Fibroblast of lung (primary cell): ENCODE measurements at regions not wholly inside any gene's neighbourhood (a gene's known extent, or its start where the extent isn't known, plus 50 kb on each side); places are given as distances from the start of the nearest gene placed in this dataset.

Experiments
- DNase-seq, 2 donors: peaks; one replicate each; pipeline versions ENCODE4 v3.0.0 to v3.0.0-alpha.2; 2010; ENCODE audit warnings: low read depth in 2 of 2
- H2AFZ ChIP-seq: 2 replicates; pipeline ENCODE4 v1.5.1; 2012; ENCODE audit warnings: low read length, control low read depth, inconsistent platforms
- H3K27ac ChIP-seq: 2 replicates; pipeline ENCODE4 v1.5.1; 2011; ENCODE audit warnings: low read length, control low read depth; ENCODE audit not compliant: insufficient read depth
- H3K27me3 ChIP-seq: 2 replicates; pipeline ENCODE4 v1.5.1; 2011; ENCODE audit warnings: mild to moderate bottlenecking, low read length; ENCODE audit not compliant: control insufficient read depth, insufficient read depth
- H3K36me3 ChIP-seq: 2 replicates; pipeline ENCODE4 v1.5.1; 2011; ENCODE audit warnings: low read length; ENCODE audit not compliant: control insufficient read depth, insufficient read depth
- H3K4me1 ChIP-seq: 2 replicates; pipeline ENCODE4 v1.5.1; 2011; ENCODE audit warnings: low read length; ENCODE audit not compliant: control insufficient read depth, insufficient read depth; ENCODE audit errors: extremely low read depth
- H3K4me2 ChIP-seq: 2 replicates; pipeline ENCODE4 v1.5.1; 2011; ENCODE audit warnings: low read length, control low read depth; ENCODE audit not compliant: insufficient read depth; ENCODE audit errors: extremely low read depth
- H3K4me3 ChIP-seq, 4 experiments: fragments of 200-600 bp in 1 of 4; sonication (generic) in 1 of 4; replicated peaks in 1 of 4; 2 replicates each; pipeline ENCODE4 v1.5.1; 2011 to 2016; ENCODE audit warnings: low read length in 4 of 4, low read depth in 3 of 4, mild to moderate bottlenecking in 3 of 4, control low read depth in 2 of 4, inconsistent platforms in 1 of 4, mixed read lengths in 1 of 4; ENCODE audit not compliant: insufficient read depth in 1 of 4; ENCODE audit errors: control extremely low read depth in 1 of 4
- H3K79me2 ChIP-seq: 2 replicates; pipeline ENCODE4 v1.5.1; 2012; ENCODE audit warnings: mild to moderate bottlenecking, low read length, inconsistent platforms; ENCODE audit not compliant: control insufficient read depth, insufficient read depth
- H3K9ac ChIP-seq: 2 replicates; pipeline ENCODE4 v1.5.1; 2011; ENCODE audit warnings: mild to moderate bottlenecking, low read length, control low read depth; ENCODE audit not compliant: insufficient read depth
- H3K9me3 ChIP-seq: 2 replicates; pipeline ENCODE4 v1.5.1; 2012; ENCODE audit warnings: low read depth, low read length; ENCODE audit not compliant: control insufficient read depth, insufficient read depth
- H4K20me1 ChIP-seq: 2 replicates; pipeline ENCODE4 v1.5.1; 2011; ENCODE audit warnings: low read length; ENCODE audit not compliant: control insufficient read depth, insufficient read depth; ENCODE audit errors: extremely low read depth
- EZH2 ChIP-seq: IDR thresholded peaks from 2 replicates; pipeline ENCODE4 v1.5.1; 2012; ENCODE audit warnings: low read length, control low read depth, mild to moderate bottlenecking; ENCODE audit errors: missing control alignments
- TF ChIP-seq, protein P1 (sequence below), 2 donors: IDR thresholded peaks in 1 of 2; conservative IDR thresholded peaks in 1 of 2; 1 replicate in 1 of 2; 2 replicates in 1 of 2; pipeline ENCODE4 v1.5.1; 2011 to 2012; ENCODE audit warnings: low read length in 2 of 2, control low read depth in 1 of 2, inconsistent platforms in 1 of 2, low read depth in 1 of 2, mild to moderate bottlenecking in 1 of 2

DNA sequence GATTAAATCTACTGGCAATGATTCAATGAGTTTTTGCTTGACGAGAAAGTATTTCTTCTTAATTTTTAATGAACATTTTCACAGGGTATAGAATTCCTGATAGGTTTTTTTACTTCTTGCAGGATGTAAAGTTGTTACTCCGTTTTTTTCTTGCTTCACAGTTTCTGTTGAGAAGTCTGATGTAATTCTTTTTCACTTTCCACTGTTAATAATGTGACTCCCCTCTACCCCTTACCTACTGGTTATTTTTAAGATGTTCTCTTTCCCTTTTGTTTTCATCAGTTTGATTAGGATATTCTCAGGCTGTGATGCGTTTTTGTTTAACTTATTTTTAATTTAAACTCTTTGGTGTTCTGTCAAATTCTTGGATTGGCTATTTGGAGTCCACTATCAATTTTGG is 933.9 kb upstream of the PIK3C3 start:
- no peaks in the 10 kb centered on the region for H3K4me1 ChIP-seq
- no peaks in the 10 kb centered on the region for H3K79me2 ChIP-seq
- H2AFZ ChIP-seq: no peak overlapping the region
- no peak overlapping the region for H3K9ac ChIP-seq
- no peaks in the 10 kb centered on the region for H3K27me3 ChIP-seq
- TF ChIP-seq EZH2: no peak
- TF ChIP-seq, protein P1, sequence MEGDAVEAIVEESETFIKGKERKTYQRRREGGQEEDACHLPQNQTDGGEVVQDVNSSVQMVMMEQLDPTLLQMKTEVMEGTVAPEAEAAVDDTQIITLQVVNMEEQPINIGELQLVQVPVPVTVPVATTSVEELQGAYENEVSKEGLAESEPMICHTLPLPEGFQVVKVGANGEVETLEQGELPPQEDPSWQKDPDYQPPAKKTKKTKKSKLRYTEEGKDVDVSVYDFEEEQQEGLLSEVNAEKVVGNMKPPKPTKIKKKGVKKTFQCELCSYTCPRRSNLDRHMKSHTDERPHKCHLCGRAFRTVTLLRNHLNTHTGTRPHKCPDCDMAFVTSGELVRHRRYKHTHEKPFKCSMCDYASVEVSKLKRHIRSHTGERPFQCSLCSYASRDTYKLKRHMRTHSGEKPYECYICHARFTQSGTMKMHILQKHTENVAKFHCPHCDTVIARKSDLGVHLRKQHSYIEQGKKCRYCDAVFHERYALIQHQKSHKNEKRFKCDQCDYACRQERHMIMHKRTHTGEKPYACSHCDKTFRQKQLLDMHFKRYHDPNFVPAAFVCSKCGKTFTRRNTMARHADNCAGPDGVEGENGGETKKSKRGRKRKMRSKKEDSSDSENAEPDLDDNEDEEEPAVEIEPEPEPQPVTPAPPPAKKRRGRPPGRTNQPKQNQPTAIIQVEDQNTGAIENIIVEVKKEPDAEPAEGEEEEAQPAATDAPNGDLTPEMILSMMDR (conservative IDR thresholded peaks at IDR 0.05 in 1 of 2, IDR thresholded peaks at IDR 0.05 in 1 of 2; ENCODE audit: low read depth in 1 of 2, low read length in 2 of 2): no peak
- H4K20me1 ChIP-seq: no peaks in the 10 kb centered on the region
- DNase-seq: no peak
- no peak overlapping the region for H3K4me2 ChIP-seq
- no peaks in the 10 kb centered on the region for H3K9me3 ChIP-seq
- H3K27ac ChIP-seq: no peak overlapping the region
- H3K4me3 ChIP-seq: no peak overlapping the region
- no peaks in the 10 kb centered on the region for H3K36me3 ChIP-seq

GRCh38 chr18:41012194-41012593 is 942.8 kb upstream of the PIK3C3 start:
- Histone ChIP-seq H2AFZ (no peak overlapping the region), H3K4me1 (no peaks in the 10 kb centered on the region), H3K79me2 (no peaks in the 10 kb centered on the region), H3K27ac (no peak overlapping the region), H3K9ac (no peak overlapping the region), H3K4me3 (no peak overlapping the region), H4K20me1 (no peaks in the 10 kb centered on the region), H3K36me3 (no peaks in the 10 kb centered on the region), H3K9me3 (no peaks in the 10 kb centered on the region), H3K27me3 (no peaks in the 10 kb centered on the region), H3K4me2 (no peak overlapping the region)
- no peak for TF ChIP-seq EZH2
- TF ChIP-seq, protein P1 (conservative IDR thresholded peaks at IDR 0.05 in 1 of 2, IDR thresholded peaks at IDR 0.05 in 1 of 2; ENCODE audit: low read depth in 1 of 2, low read length in 2 of 2): no peak
- DNase-seq: peak in 1 of 2 donors; percentile 21

- no peak overlapping the region for H3K27ac ChIP-seq
- H3K9me3 ChIP-seq: no peaks in the 10 kb centered on the region
- H3K27me3 ChIP-seq: no peaks in the 10 kb centered on the region
- DNase-seq: no peak
- H3K4me2 ChIP-seq: no peak overlapping the region
- H4K20me1 ChIP-seq: no peaks in the 10 kb centered on the region
- no peak for TF ChIP-seq EZH2
- TF ChIP-seq, protein P1 (conservative IDR thresholded peaks at IDR 0.05 in 1 of 2, IDR thresholded peaks at IDR 0.05 in 1 of 2; ENCODE audit: low read depth in 1 of 2, low read length in 2 of 2): no peak
- H2AFZ ChIP-seq: no peak overlapping the region
- H3K9ac ChIP-seq: no peak overlapping the region
- no peak overlapping the region for H3K4me3 ChIP-seq
- H3K79me2 ChIP-seq: no peaks in the 10 kb centered on the region
- no peaks in the 10 kb centered on the region for H3K36me3 ChIP-seq
- no peaks in the 10 kb centered on the region for H3K4me1 ChIP-seq
These were observed 945.1 kb upstream of the PIK3C3 start for GRCh38 chr18:41009926-41010325.
